NCI-H748 (cell line): ENCODE measurements at regions not wholly inside any gene's neighbourhood (a gene's known extent, or its start where the extent isn't known, plus 50 kb on each side); places are given as distances from the start of the nearest gene placed in this dataset.
"Not testable (repeated sequence)": the region's sequence is repeated elsewhere in the genome, so short reads cannot be mapped to it uniquely, and the experiment has no call there.

Experiments used
- DNase-seq: peaks from one replicate; lab custom pipeline; 2025; ENCODE audit not compliant: unreplicated experiment; lab: John Stamatoyannopoulos, UW

DNA sequence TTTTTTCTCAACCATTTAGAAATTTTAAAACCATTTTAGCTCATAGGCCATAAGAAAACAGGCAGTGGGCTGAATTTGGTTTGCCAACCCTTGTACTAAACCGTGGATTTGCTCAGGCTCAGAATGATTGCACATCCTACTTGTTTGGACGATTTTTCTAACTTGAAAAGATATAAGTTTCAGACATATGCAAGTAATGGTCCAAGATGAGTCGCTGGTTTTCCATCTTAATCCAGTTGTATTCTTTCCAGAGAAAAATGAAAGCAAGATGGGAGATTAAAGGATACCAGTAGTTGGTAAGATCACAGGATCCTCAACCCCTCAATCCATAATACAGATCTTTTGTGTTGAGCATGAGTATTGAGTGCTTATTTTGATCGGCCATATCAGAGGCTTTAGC is 250.9 kb downstream of the TINAG start:
- no peak for DNase-seq

DNA sequence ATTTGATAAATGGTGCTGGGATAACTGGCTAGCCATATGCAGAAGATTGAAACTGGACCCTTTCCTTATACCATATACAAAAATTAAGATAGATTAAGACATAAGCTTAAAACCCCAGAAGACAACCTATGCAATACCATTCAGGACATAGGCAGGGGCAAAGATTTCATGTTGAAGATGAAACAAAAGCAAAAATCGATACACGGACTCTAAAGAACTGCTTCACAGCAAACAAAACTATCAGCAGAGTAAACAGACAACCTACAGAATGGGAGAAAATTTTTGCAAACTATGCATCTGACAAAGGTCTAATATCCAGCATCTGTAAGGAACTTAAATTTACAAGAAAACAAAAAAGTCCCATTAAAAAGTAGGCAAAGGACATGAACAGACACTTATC is 255.9 kb downstream of the TINAG start:
- DNase-seq = not testable (repeated sequence)

GRCh38 chr6:54574671-54575070 is 266.4 kb downstream of the TINAG start:
- no peak for DNase-seq

GRCh38 chr6:54578261-54578660 is 268.3 kb upstream of the FAM83B start:
- DNase-seq = no peak

GRCh38 chr6:54579011-54579410 is 267.6 kb upstream of the FAM83B start:
- DNase-seq = no peak

GRCh38 chr6:54586251-54586650 is 260.3 kb upstream of the FAM83B start:
- DNase-seq = no peak

GRCh38 chr6:54587277-54587676 is 259.3 kb upstream of the FAM83B start:
- no peak for DNase-seq

GRCh38 chr6:54588176-54588575 is 258.4 kb upstream of the FAM83B start:
- DNase-seq = no peak

GRCh38 chr6:54595844-54596243 is 250.7 kb upstream of the FAM83B start:
- no peak for DNase-seq

DNA sequence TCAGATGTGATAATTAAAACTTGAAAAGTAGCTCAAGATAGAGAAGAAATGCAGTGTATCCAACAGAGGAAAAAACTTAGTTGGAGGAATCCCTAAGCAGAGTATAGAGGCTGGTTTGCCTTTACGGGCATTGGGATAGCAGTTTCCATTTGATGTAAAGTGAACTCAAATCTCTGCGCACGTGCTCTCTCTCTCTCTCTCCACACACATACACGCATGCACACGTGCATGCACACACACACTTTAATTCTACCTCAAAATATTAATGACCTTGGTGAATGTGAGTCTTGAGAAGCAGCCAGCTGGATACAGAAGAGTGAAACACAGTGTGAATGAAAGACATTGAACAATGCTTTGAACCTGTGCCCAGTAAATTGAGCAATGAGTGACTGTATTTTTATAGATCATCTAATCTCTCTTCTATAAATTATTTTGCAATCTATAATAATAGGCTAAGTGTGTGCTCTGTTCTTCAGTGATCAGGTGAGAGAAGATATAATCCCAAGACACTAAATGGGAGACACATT is 247.7 kb upstream of the FAM83B start:
- DNase-seq = no peak

DNA sequence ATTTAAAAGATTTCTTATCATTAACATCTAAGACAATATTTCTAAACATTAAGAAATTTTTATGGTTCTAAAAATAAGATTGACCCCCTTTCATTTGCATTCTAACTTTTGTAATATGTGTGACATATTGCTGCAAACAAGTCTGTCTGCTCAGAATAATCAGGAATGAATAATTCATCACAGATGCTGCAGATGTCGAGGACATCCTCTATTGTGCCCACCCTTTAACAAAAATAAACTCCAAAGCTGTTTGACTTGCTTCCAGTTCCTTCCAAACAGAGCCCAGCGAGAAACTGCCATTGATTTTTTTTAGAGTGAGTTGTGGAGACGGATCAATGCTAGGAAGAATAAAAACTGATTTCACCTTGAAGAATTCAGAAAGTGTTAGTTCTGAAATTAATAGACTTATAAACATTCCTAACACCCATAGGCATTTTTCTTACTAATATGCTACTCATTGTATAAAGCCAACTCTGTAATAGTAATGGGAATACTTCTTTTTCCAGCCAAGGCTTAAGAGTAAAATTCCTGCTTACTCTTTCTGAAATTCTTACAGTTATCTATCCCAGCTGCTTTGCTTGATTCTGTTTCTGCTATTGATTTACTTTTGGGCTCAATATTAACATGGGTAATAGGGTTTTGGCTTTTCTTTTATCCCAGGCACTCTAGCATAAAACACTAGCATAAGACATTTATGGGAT is 244.8 kb upstream of the FAM83B start:
- DNase-seq = no peak

- no peak for DNase-seq
These were observed 244.0 kb upstream of the FAM83B start for GRCh38 chr6:54602591-54602990.

DNA sequence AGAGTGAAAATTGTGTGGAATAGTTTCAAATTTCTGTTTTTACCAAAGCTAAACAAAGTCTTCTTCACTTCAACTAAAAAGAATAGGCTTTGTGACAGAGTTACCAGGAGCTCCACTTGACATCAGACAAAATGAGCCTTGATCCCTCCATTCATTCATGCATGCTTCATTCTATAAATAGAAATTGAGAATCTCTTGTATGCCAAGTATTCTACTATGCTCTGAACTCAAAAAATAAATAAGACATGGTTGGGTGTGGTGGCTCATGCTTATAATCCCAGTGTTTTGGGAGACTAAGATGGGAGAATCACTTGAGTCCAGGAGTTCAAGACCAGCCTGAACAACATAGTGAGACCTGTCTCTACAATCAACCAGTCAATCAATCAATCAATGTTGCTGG is 236.6 kb upstream of the FAM83B start:
- no peak for DNase-seq

DNA sequence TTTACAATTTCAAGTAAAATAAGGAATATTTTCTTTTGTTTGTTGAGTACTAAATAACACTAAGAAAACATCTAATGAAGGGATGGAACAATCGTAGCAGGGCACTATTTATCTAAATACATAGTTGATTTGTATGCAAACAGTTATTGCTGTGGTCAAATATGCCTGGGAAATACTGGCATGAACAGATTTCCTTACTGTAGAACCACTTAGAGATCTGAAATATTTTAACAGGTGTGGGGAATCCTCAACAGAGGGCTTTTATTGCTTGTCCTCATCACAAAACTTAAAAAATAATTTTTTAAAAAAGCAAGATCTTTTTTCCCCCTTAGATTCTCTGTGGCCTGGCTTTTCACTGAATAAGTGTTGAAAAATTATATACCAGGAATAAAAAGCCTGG is 233.0 kb upstream of the FAM83B start:
- DNase-seq = no peak

DNA sequence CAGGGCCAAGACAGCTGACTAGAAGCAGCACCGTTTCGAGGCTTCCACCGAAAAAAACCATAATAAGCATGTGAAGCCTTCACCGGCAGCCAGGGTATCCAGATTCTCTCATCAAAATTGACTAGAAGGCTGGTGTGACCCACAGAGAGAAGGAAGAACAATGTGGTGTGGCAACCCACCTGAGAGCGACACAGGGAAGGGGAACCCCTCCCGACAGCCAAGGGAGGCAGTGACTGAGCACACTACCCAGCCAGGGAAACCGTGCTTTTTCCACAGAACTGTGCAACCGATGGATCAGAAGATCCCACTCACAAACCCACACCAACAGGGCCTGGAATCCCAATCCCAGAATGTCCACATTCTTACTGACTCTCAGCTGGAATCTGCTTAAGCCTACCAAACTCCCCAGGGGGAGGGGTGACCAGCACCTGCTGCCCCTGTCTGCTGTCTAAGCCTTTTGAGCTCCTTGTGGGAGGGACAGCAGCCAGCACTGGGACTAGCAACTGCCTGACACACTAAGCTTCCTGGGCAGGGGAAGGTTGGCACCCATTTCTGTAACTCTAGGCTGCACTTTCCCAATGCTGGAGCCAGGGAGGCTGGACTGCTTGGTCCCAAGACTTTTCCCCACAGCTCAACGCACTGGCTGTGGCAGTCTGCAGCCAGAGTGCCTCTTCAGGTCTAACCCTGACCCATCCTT is 231.9 kb upstream of the FAM83B start:
- DNase-seq = no peak

- no peak for DNase-seq
These were observed 228.8 kb upstream of the FAM83B start for GRCh38 chr6:54617730-54618129.

DNA sequence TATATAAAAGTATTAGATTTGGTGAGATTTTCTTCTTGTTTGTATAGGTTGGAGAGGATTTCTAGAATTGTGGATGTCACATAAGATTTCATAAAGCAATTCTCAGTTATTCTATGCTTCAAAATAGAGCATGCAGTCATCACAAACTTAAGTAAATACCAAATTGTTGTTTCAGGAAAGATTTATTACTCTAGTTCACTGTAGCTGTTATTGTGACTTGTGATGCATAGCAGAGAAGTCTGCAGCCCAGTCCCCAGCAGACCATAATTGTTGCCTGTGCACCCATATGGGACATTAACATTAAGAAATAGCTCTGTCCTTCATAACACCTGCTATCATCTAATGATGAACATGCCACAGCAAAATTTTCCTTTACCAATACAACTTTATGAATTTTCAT is 228.0 kb upstream of the FAM83B start:
- no peak for DNase-seq

DNA sequence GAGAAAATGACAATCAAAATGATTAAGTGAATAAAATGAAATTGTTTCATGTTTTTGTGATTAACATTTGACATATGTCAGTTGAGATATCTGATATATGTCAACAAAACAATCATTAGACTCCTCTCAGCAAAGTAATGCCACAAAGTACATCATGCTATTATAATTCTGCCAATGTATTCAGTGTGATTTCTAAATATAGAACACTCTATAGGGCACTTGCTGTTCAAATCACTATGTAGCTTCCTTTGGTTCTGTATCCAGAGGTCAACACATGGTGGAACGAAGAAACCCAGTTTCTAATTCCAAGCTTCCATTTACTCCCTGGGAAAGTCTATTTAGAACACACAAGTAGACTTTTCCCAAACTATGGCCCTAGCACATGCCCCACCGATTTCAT is 227.5 kb upstream of the FAM83B start:
- DNase-seq = no peak

- DNase-seq = peak; percentile 46
These were observed 225.3 kb upstream of the FAM83B start for GRCh38 chr6:54621285-54621684.

- no peak for DNase-seq
These were observed 222.4 kb upstream of the FAM83B start for GRCh38 chr6:54624216-54624615.

- no peak for DNase-seq
These were observed 221.8 kb upstream of the FAM83B start for GRCh38 chr6:54624779-54625178.

DNA sequence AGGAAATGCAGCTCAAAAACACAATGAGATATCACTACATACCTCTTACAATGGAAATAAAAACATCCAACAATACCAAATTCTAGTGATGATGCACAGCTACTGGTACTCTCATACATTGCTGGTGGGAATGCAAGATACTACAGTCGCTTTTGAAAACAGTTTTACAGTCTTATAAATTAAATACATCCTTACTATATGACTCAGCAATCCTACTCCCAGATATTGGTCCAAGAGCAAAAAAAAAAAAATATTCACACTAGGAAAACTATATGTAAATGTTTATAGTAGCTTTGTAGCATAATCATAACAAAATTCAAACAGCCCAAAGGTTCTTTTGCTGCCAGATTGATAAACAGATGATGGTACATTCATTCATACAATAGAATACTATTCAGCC is 217.4 kb upstream of the FAM83B start:
- DNase-seq = no peak
